HG03354 (cell line): ENCODE measurements at regions not wholly inside any gene's neighbourhood (a gene's known extent, or its start where the extent isn't known, plus 50 kb on each side); places are given as distances from the start of the nearest gene placed in this dataset.

Experiments
- ATAC-seq: cut with Tn5 transposase; IDR thresholded peaks from one replicate; pipeline ENCODE4 v1.9.1; 2021; ENCODE audit warnings: mild to moderate bottlenecking; ENCODE audit not compliant: unreplicated experiment, poor library complexity, severe bottlenecking

- ATAC-seq: no peak
Measured at GRCh38 chr5:35438786-35439185, 178.9 kb upstream of the SPEF2 start.

GRCh38 chr5:35438288-35438687 is 179.4 kb upstream of the SPEF2 start:
- ATAC-seq: no peak

- ATAC-seq: peak; percentile 53
Measured at GRCh38 chr5:35436400-35437057, 181.1 kb upstream of the SPEF2 start.

GRCh38 chr5:35430381-35431162 is 187.1 kb upstream of the SPEF2 start:
- ATAC-seq: no peak

GRCh38 chr5:35420200-35420599 is 189.9 kb upstream of the PRLR start:
- no peak for ATAC-seq

GRCh38 chr5:35417040-35417439 is 186.8 kb upstream of the PRLR start:
- ATAC-seq: no peak

GRCh38 chr5:35416217-35416988 is 186.1 kb upstream of the PRLR start:
- ATAC-seq: no peak

GRCh38 chr5:35415309-35415708 is 185.0 kb upstream of the PRLR start:
- ATAC-seq: no peak

- no peak for ATAC-seq
Measured at GRCh38 chr5:35409361-35409760, 179.1 kb upstream of the PRLR start.

GRCh38 chr5:35408146-35408545 is 177.9 kb upstream of the PRLR start:
- no peak for ATAC-seq

GRCh38 chr5:35407697-35408096 is 177.4 kb upstream of the PRLR start:
- ATAC-seq: no peak

- ATAC-seq: no peak
Measured at GRCh38 chr5:35405938-35406337, 175.7 kb upstream of the PRLR start.

- no peak for ATAC-seq
Measured at GRCh38 chr5:35404701-35405100, 174.4 kb upstream of the PRLR start.

- no peak for ATAC-seq
Measured at GRCh38 chr5:35393901-35394300, 163.6 kb upstream of the PRLR start.

GRCh38 chr5:35384658-35385057 is 154.4 kb upstream of the PRLR start:
- ATAC-seq: no peak

- no peak for ATAC-seq
Measured at GRCh38 chr5:35383041-35383440, 152.8 kb upstream of the PRLR start.

GRCh38 chr5:35377653-35378052 is 147.4 kb upstream of the PRLR start:
- ATAC-seq: no peak

- no peak for ATAC-seq
Measured at GRCh38 chr5:35374584-35374983, 144.3 kb upstream of the PRLR start.

GRCh38 chr5:35373249-35373648 is 143.0 kb upstream of the PRLR start:
- ATAC-seq: no peak

- no peak for ATAC-seq
Measured at GRCh38 chr5:35372482-35372881, 142.2 kb upstream of the PRLR start.

GRCh38 chr5:35371951-35372426 is 141.7 kb upstream of the PRLR start:
- ATAC-seq: no peak
